Mucosa of descending colon (tissue), 3 donors: ENCODE measurements at regions not wholly inside any gene's neighbourhood (a gene's known extent, or its start where the extent isn't known, plus 50 kb on each side); places are given as distances from the start of the nearest gene placed in this dataset.

Experiments used
- ATAC-seq: fragments of 200-7000 bp; cut with Tn5 transposase; one replicate; pipeline ENCODE4 v1.9.1; 2020; ENCODE audit warnings: mild to moderate bottlenecking, moderate library complexity
- DNase-seq, 3 donors: peaks; one replicate each; pipeline ENCODE4 v3.0.0-alpha.2; 2020
- H3K36me3 ChIP-seq: fragments of 200-600 bp; one replicate; pipeline ENCODE4 v1.8.0; 2021; ENCODE audit warnings: low read depth, mild to moderate bottlenecking
- H3K4me1 ChIP-seq: fragments of 200-600 bp; one replicate; pipeline ENCODE4 v1.8.0; 2021; ENCODE audit warnings: low read depth, mild to moderate bottlenecking
- H3K4me3 ChIP-seq: fragments of 200-600 bp; one replicate; pipeline ENCODE4 v1.8.0; 2021; ENCODE audit warnings: mild to moderate bottlenecking
- H3K9me3 ChIP-seq: fragments of 200-600 bp; one replicate; pipeline ENCODE4 v1.8.0; 2021; ENCODE audit warnings: mild to moderate bottlenecking
- intact Hi-C, 2 donors: fragments of 100-400 bp; cut with DNase I in 1 of 2; cut with micrococcal nuclease in 1 of 2; formaldehyde crosslinking; loops; one replicate each; pipeline versions ENCODE4 v1.11.0 to v1.11.1; 2022; cut with DNase I, micrococcal nuclease
- TF ChIP-seq, protein P1 (sequence below): fragments of 200-600 bp; IDR thresholded peaks from one replicate; pipeline ENCODE4 v1.8.0; 2022; ENCODE audit warnings: antibody characterized with exemption, mild to moderate bottlenecking
- donor health status: DM: no; HTN: no; CAD: no; lungs with moderate emphysema.
- donor health status: DM: no; HTN: no; CAD: no.
- donor health status: DM: no; HTN: yes; CAD: no.

- intact Hi-C loops: no loop called here
- peaks cover 8% of the 10 kb centered on the region for H3K36me3 ChIP-seq
- no peak overlapping the region for H3K4me3 ChIP-seq
- no peaks in the 10 kb centered on the region for H3K4me1 ChIP-seq
- ATAC-seq (no peak), DNase-seq (no peak)
- no peaks in the 10 kb centered on the region for H3K9me3 ChIP-seq
- TF ChIP-seq, protein P1, sequence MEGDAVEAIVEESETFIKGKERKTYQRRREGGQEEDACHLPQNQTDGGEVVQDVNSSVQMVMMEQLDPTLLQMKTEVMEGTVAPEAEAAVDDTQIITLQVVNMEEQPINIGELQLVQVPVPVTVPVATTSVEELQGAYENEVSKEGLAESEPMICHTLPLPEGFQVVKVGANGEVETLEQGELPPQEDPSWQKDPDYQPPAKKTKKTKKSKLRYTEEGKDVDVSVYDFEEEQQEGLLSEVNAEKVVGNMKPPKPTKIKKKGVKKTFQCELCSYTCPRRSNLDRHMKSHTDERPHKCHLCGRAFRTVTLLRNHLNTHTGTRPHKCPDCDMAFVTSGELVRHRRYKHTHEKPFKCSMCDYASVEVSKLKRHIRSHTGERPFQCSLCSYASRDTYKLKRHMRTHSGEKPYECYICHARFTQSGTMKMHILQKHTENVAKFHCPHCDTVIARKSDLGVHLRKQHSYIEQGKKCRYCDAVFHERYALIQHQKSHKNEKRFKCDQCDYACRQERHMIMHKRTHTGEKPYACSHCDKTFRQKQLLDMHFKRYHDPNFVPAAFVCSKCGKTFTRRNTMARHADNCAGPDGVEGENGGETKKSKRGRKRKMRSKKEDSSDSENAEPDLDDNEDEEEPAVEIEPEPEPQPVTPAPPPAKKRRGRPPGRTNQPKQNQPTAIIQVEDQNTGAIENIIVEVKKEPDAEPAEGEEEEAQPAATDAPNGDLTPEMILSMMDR: no peak
Measured at GRCh38 chr15:62736756-62737155, 305.8 kb upstream of the TPM1 start.

GRCh38 chr15:62737551-62737950 is 305.0 kb upstream of the TPM1 start:
- Histone ChIP-seq H3K36me3 (peaks cover 8% of the 10 kb centered on the region), H3K4me3 (no peak overlapping the region), H3K4me1 (peaks cover 5% of the 10 kb centered on the region), H3K9me3 (no peaks in the 10 kb centered on the region)
- no peak for ATAC-seq
- intact Hi-C loops: no loop called here
- TF ChIP-seq, protein P1: no peak
- DNase-seq: no peak

DNA sequence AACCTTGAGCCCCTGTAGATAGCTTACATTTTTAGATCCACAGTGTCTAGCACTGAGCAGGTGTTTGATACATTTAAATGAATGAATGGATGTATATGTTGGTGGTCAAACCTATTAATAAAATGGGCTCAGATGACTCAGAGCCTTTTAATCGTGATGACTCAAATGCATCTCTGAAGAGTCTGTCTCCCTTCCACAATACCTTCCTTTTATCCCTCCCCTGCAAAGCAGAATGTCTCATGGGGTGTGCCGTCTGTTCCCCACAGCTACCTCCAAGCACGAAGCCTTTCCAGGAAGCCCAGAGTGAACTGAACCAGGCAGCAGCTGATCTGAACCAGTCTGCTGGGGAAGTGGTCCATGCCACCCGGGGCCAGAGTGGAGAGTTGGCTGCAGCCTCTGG is 303.5 kb upstream of the TPM1 start:
- peaks cover 8% of the 10 kb centered on the region for H3K36me3 ChIP-seq
- no peak for DNase-seq
- peaks cover 8% of the 10 kb centered on the region for H3K4me1 ChIP-seq
- H3K9me3 ChIP-seq: no peaks in the 10 kb centered on the region
- intact Hi-C loops: no loop called here
- TF ChIP-seq, protein P1: no peak
- no peak for ATAC-seq
- no peak overlapping the region for H3K4me3 ChIP-seq

DNA sequence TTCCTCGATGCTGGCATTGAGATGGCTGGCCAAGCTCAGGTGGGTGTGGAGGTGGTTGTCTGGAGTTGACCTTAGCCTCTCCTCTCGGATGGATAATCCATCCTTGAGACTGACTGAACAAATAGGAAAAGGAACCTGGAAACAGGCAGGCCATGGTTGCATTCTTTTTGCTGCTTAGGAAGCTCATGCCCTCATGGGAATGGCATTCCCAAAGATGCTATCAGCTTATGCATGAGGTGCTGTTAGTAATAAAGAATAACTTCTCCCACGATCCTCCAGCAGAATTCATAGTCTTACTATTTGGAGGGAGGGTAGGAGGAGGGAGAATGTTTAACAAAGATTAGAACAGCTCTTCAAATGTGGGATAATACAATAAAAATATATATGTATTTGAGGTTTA is 303.0 kb upstream of the TPM1 start:
- no peak for ATAC-seq
- Histone ChIP-seq H3K4me3 (no peak overlapping the region), H3K4me1 (peaks cover 8% of the 10 kb centered on the region), H3K36me3 (peaks cover 8% of the 10 kb centered on the region), H3K9me3 (no peaks in the 10 kb centered on the region)
- intact Hi-C loops: no loop called here
- TF ChIP-seq, protein P1: no peak
- DNase-seq: no peak

DNA sequence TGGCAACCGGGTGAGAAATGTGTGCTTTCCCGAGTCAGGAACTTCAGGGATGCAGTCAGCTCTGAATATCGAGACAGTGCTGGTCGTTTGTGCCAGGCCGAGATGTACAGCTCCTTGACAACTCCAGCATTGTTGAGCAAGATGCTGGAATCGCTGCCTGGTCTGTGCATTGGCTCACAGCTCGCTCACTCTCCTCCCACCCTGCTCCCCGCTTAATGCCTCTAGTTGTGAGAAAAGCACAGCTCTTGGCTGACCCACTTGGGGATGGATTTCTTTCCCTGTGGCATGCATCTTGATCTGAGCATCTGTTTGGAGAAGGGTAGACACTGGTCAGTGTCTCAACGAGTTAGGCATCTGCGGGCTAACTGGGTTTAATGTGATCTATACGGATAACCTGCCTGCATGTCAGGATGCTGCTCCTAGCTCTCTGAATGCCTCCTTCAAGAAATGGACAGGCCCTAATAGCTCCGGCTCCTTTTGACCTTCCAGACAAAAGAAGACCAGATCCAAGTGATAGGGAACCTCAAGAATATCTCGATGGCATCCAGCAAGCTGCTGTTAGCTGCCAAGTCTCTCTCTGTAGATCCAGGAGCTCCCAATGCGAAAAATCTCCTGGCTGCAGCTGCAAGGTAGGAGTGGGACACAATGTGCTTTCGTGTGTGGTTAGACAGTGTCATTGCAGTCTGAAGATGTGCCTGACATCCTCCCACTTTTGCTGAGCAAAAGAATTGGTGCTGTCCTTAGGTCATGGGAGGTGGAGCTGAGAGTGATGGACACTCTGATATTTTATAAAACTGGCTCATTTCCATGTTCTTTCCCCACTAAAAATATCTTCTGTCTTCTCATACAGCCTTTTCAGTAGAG is 302.2 kb upstream of the TPM1 start:
- ATAC-seq (no peak), DNase-seq (no peak)
- Histone ChIP-seq H3K36me3 (peaks cover 8% of the 10 kb centered on the region), H3K9me3 (no peaks in the 10 kb centered on the region), H3K4me1 (peaks cover 8% of the 10 kb centered on the region), H3K4me3 (no peak overlapping the region)
- TF ChIP-seq, protein P1: no peak
- intact Hi-C loops: no loop called here
